ENCODE measurements at regions not wholly inside any gene's neighbourhood (a gene's known extent, or its start where the extent isn't known, plus 50 kb on each side); places are given as distances from the start of the nearest gene placed in this dataset.

DNA sequence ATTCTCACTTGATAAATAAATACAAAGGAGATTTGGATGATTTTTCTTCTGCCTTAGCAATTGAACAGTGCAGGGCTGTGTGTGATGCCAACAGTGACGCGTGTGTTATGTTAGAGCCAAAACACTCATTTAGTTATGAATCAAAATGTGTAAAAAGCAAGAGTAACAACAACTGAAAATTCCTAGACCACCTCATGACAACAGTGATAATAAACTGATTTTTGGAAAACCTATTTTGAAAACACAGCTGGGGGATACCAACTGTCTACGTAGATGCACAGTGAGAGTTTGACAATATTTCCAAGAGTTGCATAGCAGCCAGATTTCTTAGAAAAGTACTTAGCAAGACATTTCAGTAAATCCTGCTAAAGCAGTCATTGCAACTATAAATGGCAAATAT lies 323.9 kb downstream of the GALR1 start:
- no peak for TF ChIP-seq POLR2AphosphoS5 (IDR thresholded peaks at IDR 0.05; ENCODE audit: low read depth, low read length)
- no peak for TF ChIP-seq FOXP2 (optimal IDR thresholded peaks at IDR 0.05; ENCODE audit: borderline replicate concordance, extremely low read depth, extremely low read length, insufficient read depth)
- TF ChIP-seq TAF1 (IDR thresholded peaks at IDR 0.05; ENCODE audit: borderline replicate concordance, insufficient read depth, low read length) = no peak

DNA sequence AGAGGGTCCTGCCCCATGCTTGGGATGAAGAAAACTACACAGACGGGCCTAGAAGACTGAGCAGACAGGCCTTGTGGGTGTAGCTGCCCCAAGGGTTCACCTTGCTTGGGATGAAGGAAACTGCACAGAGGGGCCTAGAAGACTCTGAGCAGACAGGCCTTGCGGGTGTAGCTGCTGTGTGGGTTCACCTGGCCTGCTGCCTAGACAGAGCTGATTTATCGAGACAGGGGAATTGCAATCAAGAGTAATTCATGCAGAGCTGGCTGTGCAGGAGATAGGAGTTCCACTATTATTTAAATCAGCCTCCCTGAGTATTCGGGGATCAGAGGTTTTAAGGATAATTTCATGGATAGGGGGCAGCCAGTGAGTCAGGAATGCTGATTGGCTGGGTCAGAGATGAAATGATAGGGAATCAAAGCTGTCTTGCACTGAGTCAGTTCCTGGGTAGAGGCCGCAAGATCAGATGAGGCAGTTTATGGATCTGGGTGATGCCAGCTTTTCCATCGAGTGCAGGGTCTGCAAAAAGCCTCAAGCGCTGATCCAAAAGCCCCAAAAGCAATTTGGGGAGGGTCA lies 341.4 kb downstream of the GALR1 start:
- TF ChIP-seq, protein P1, sequence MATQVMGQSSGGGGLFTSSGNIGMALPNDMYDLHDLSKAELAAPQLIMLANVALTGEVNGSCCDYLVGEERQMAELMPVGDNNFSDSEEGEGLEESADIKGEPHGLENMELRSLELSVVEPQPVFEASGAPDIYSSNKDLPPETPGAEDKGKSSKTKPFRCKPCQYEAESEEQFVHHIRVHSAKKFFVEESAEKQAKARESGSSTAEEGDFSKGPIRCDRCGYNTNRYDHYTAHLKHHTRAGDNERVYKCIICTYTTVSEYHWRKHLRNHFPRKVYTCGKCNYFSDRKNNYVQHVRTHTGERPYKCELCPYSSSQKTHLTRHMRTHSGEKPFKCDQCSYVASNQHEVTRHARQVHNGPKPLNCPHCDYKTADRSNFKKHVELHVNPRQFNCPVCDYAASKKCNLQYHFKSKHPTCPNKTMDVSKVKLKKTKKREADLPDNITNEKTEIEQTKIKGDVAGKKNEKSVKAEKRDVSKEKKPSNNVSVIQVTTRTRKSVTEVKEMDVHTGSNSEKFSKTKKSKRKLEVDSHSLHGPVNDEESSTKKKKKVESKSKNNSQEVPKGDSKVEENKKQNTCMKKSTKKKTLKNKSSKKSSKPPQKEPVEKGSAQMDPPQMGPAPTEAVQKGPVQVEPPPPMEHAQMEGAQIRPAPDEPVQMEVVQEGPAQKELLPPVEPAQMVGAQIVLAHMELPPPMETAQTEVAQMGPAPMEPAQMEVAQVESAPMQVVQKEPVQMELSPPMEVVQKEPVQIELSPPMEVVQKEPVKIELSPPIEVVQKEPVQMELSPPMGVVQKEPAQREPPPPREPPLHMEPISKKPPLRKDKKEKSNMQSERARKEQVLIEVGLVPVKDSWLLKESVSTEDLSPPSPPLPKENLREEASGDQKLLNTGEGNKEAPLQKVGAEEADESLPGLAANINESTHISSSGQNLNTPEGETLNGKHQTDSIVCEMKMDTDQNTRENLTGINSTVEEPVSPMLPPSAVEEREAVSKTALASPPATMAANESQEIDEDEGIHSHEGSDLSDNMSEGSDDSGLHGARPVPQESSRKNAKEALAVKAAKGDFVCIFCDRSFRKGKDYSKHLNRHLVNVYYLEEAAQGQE (IDR thresholded peaks at IDR 0.05; ENCODE audit: insufficient read depth in 1 of 2, low read depth in 2 of 2, low read length in 2 of 2) = no peak
- TF ChIP-seq SIN3A (IDR thresholded peaks at IDR 0.05; ENCODE audit: borderline replicate concordance, insufficient read depth, low read length) (no peak), FOXP2 (optimal IDR thresholded peaks at IDR 0.05; ENCODE audit: borderline replicate concordance, extremely low read depth, extremely low read length, insufficient read depth) (no peak), POLR2AphosphoS5 (IDR thresholded peaks at IDR 0.05; ENCODE audit: low read depth, low read length) (no peak), TAF1 (IDR thresholded peaks at IDR 0.05; ENCODE audit: borderline replicate concordance, insufficient read depth, low read length) (no peak)

DNA sequence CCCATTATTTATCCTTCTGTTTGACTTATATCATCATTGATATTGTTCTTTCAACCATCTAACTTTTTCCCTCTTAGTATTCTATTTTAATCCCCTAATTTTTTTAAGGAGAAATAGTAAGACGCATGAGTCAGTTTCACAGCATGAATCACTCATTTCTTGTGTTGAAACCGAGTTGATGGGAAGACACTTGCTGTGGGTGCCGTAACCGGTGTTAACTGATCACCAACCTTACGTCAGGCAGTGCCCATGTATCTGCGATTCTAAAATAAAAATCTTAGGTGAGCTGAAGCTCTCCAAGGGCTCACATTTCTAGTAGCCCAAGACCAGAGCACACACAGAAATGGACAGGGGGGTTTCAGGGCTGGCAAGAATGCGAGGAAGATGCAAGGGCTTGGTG lies 348.1 kb downstream of the GALR1 start:
- TF ChIP-seq, protein P1 (IDR thresholded peaks at IDR 0.05; ENCODE audit: insufficient read depth in 1 of 2, low read depth in 2 of 2, low read length in 2 of 2) = no peak
- no peak for TF ChIP-seq POLR2AphosphoS5 (IDR thresholded peaks at IDR 0.05; ENCODE audit: low read depth, low read length)
- no peak for TF ChIP-seq TAF1 (IDR thresholded peaks at IDR 0.05; ENCODE audit: borderline replicate concordance, insufficient read depth, low read length)
- TF ChIP-seq FOXP2 (optimal IDR thresholded peaks at IDR 0.05; ENCODE audit: borderline replicate concordance, extremely low read depth, extremely low read length, insufficient read depth) = no peak
- TF ChIP-seq SIN3A (IDR thresholded peaks at IDR 0.05; ENCODE audit: borderline replicate concordance, insufficient read depth, low read length) = no peak

DNA sequence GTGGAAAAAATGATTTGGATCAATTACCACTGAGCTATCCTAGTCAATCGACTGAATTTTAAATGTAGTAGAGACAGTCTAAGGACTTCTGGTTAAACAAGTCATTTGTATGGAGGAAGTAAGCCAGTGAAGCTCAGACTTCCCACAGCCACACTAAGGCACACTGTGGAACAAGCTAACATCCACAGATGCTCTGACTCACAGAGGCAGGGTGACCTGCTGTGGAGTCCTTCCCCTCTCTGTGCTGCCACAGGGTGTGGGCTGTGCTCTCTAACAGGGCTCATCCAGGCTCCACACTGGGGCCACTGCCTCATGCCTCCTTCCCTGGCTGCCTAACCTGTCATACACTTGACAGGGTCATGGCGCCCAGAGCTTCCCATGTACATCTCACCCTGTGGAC lies 351.0 kb downstream of the GALR1 start:
- no peak for TF ChIP-seq FOXP2 (optimal IDR thresholded peaks at IDR 0.05; ENCODE audit: borderline replicate concordance, extremely low read depth, extremely low read length, insufficient read depth)
- TF ChIP-seq SIN3A (IDR thresholded peaks at IDR 0.05; ENCODE audit: borderline replicate concordance, insufficient read depth, low read length) = no peak
- TF ChIP-seq, protein P1 (IDR thresholded peaks at IDR 0.05; ENCODE audit: insufficient read depth in 1 of 2, low read depth in 2 of 2, low read length in 2 of 2) = no peak
- TF ChIP-seq POLR2AphosphoS5 (IDR thresholded peaks at IDR 0.05; ENCODE audit: low read depth, low read length) = no peak
- no peak for TF ChIP-seq TAF1 (IDR thresholded peaks at IDR 0.05; ENCODE audit: borderline replicate concordance, insufficient read depth, low read length)

DNA sequence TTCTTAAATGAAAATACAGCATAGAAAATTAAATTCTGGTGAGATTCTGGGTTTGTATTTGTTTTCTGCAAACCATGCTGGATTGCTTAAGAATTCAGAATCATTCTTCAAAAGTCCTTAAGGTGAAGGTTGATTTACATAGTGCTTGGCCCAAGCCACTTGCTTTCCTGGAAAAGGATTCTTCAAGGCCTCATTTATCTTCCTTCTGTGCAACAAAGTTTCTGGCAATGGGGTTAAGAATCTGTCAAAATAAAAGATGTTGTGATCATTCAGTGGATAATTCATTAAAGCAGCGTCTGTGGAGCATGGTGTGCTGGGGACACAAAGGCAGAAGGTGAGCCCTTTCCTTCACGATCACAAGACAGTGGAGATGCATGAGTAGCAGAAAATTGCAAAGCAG lies 351.9 kb downstream of the GALR1 start:
- TF ChIP-seq FOXP2 (optimal IDR thresholded peaks at IDR 0.05; ENCODE audit: borderline replicate concordance, extremely low read depth, extremely low read length, insufficient read depth) = no peak
- TF ChIP-seq TAF1 (IDR thresholded peaks at IDR 0.05; ENCODE audit: borderline replicate concordance, insufficient read depth, low read length) = no peak
- TF ChIP-seq POLR2AphosphoS5 (IDR thresholded peaks at IDR 0.05; ENCODE audit: low read depth, low read length) = no peak
- TF ChIP-seq, protein P1 (IDR thresholded peaks at IDR 0.05; ENCODE audit: insufficient read depth in 1 of 2, low read depth in 2 of 2, low read length in 2 of 2) = no peak
- TF ChIP-seq SIN3A (IDR thresholded peaks at IDR 0.05; ENCODE audit: borderline replicate concordance, insufficient read depth, low read length) = no peak
